ENCODE measurements at regions not wholly inside any gene's neighbourhood (a gene's known extent, or its start where the extent isn't known, plus 50 kb on each side); places are given as distances from the start of the nearest gene placed in this dataset.
"Not testable (repeated sequence)": the region's sequence is repeated elsewhere in the genome, so short reads cannot be mapped to it uniquely, and the experiment has no call there.

GRCh38 chr21:38626306-38626705 is 128.0 kb upstream of the ERG start:
- Histone ChIP-seq H3K4me1 (ENCODE audit: control insufficient read depth, insufficient read depth, low read length) (no peaks in the 10 kb centered on the region), H3K4me3 (ENCODE audit: insufficient read depth, low read depth, low read length) (no peak overlapping the region), H3K27ac (ENCODE audit: insufficient read depth, low read depth, low read length, poor library complexity, severe bottlenecking) (no peak overlapping the region), H3K36me3 (ENCODE audit: control insufficient read depth, insufficient read depth, low read length) (no peaks in the 10 kb centered on the region), H3K9me3 (ENCODE audit: control insufficient read depth, low read length) (no peaks in the 10 kb centered on the region), H3K27me3 (ENCODE audit: control insufficient read depth, insufficient read depth, low read length, poor library complexity, severe bottlenecking) (no peaks in the 10 kb centered on the region)
- WGBS, 2 experiments: 86 to 95% methylated on average over 2 to 3 of the region's 3 CpGs

GRCh38 chr21:38628349-38628748 is 130.1 kb upstream of the ERG start:
- Histone ChIP-seq H3K9me3 (ENCODE audit: control insufficient read depth, low read length) (no peaks in the 10 kb centered on the region), H3K27me3 (ENCODE audit: control insufficient read depth, insufficient read depth, low read length, poor library complexity, severe bottlenecking) (no peaks in the 10 kb centered on the region), H3K27ac (ENCODE audit: insufficient read depth, low read depth, low read length, poor library complexity, severe bottlenecking) (no peak overlapping the region), H3K4me1 (ENCODE audit: control insufficient read depth, insufficient read depth, low read length) (no peaks in the 10 kb centered on the region), H3K36me3 (ENCODE audit: control insufficient read depth, insufficient read depth, low read length) (no peaks in the 10 kb centered on the region), H3K4me3 (ENCODE audit: insufficient read depth, low read depth, low read length) (no peak overlapping the region)
- 79% methylated on average over 3 of the region's 3 CpGs for WGBS, 2 experiments

GRCh38 chr21:38631206-38631605 is 132.9 kb upstream of the ERG start:
- Histone ChIP-seq H3K4me1 (ENCODE audit: control insufficient read depth, insufficient read depth, low read length) (no peaks in the 10 kb centered on the region), H3K36me3 (ENCODE audit: control insufficient read depth, insufficient read depth, low read length) (no peaks in the 10 kb centered on the region), H3K27me3 (ENCODE audit: control insufficient read depth, insufficient read depth, low read length, poor library complexity, severe bottlenecking) (no peaks in the 10 kb centered on the region), H3K4me3 (ENCODE audit: insufficient read depth, low read depth, low read length) (no peak overlapping the region), H3K9me3 (ENCODE audit: control insufficient read depth, low read length) (no peaks in the 10 kb centered on the region), H3K27ac (ENCODE audit: insufficient read depth, low read depth, low read length, poor library complexity, severe bottlenecking) (no peak overlapping the region)
- 94 to 97% methylated on average over 6 of the region's 6 CpGs for WGBS, 2 experiments

- 91% methylated on average over 5 of the region's 5 CpGs for WGBS, 2 experiments
- H3K27ac ChIP-seq (ENCODE audit: insufficient read depth, low read depth, low read length, poor library complexity, severe bottlenecking): no peak overlapping the region
- H3K36me3 ChIP-seq (ENCODE audit: control insufficient read depth, insufficient read depth, low read length): no peaks in the 10 kb centered on the region
- no peaks in the 10 kb centered on the region for H3K9me3 ChIP-seq (ENCODE audit: control insufficient read depth, low read length)
- H3K4me1 ChIP-seq (ENCODE audit: control insufficient read depth, insufficient read depth, low read length): no peaks in the 10 kb centered on the region
- no peak overlapping the region for H3K4me3 ChIP-seq (ENCODE audit: insufficient read depth, low read depth, low read length)
- no peaks in the 10 kb centered on the region for H3K27me3 ChIP-seq (ENCODE audit: control insufficient read depth, insufficient read depth, low read length, poor library complexity, severe bottlenecking)
These were observed 133.4 kb upstream of the ERG start for GRCh38 chr21:38631676-38632075.

GRCh38 chr21:38637161-38637560 is 138.9 kb upstream of the ERG start:
- H3K4me3 ChIP-seq (ENCODE audit: insufficient read depth, low read depth, low read length): no peak overlapping the region
- no peaks in the 10 kb centered on the region for H3K36me3 ChIP-seq (ENCODE audit: control insufficient read depth, insufficient read depth, low read length)
- H3K27ac ChIP-seq (ENCODE audit: insufficient read depth, low read depth, low read length, poor library complexity, severe bottlenecking): no peak overlapping the region
- H3K9me3 ChIP-seq (ENCODE audit: control insufficient read depth, low read length): no peaks in the 10 kb centered on the region
- no peaks in the 10 kb centered on the region for H3K27me3 ChIP-seq (ENCODE audit: control insufficient read depth, insufficient read depth, low read length, poor library complexity, severe bottlenecking)
- H3K4me1 ChIP-seq (ENCODE audit: control insufficient read depth, insufficient read depth, low read length): no peaks in the 10 kb centered on the region
- WGBS, 2 experiments: 99 to 100% methylated on average over 3 of the region's 3 CpGs

- H3K4me3 ChIP-seq (ENCODE audit: insufficient read depth, low read depth, low read length): no peak overlapping the region
- H3K9me3 ChIP-seq (ENCODE audit: control insufficient read depth, low read length): no peaks in the 10 kb centered on the region
- H3K36me3 ChIP-seq (ENCODE audit: control insufficient read depth, insufficient read depth, low read length): no peaks in the 10 kb centered on the region
- H3K27ac ChIP-seq (ENCODE audit: insufficient read depth, low read depth, low read length, poor library complexity, severe bottlenecking): no peak overlapping the region
- no peaks in the 10 kb centered on the region for H3K4me1 ChIP-seq (ENCODE audit: control insufficient read depth, insufficient read depth, low read length)
- 84 to 86% methylated on average over 3 of the region's 4 CpGs for WGBS, 2 experiments
- no peaks in the 10 kb centered on the region for H3K27me3 ChIP-seq (ENCODE audit: control insufficient read depth, insufficient read depth, low read length, poor library complexity, severe bottlenecking)
These were observed 141.5 kb upstream of the ERG start for GRCh38 chr21:38639571-38640354.

- not testable (repeated sequence) for H3K4me1 ChIP-seq (ENCODE audit: control insufficient read depth, insufficient read depth, low read length); H3K4me3 ChIP-seq (ENCODE audit: insufficient read depth, low read depth, low read length); H3K27me3 ChIP-seq (ENCODE audit: control insufficient read depth, insufficient read depth, low read length, poor library complexity, severe bottlenecking); H3K36me3 ChIP-seq (ENCODE audit: control insufficient read depth, insufficient read depth, low read length); H3K9me3 ChIP-seq (ENCODE audit: control insufficient read depth, low read length); H3K27ac ChIP-seq (ENCODE audit: insufficient read depth, low read depth, low read length, poor library complexity, severe bottlenecking)
- 93 to 98% methylated on average over 5 of the region's 5 CpGs for WGBS, 2 experiments
These were observed 142.1 kb upstream of the ERG start for GRCh38 chr21:38640355-38640742.

GRCh38 chr21:38643404-38644023 is 145.2 kb upstream of the ERG start:
- Histone ChIP-seq H3K4me3 (ENCODE audit: insufficient read depth, low read depth, low read length) (no peak overlapping the region), H3K27ac (ENCODE audit: insufficient read depth, low read depth, low read length, poor library complexity, severe bottlenecking) (no peak overlapping the region), H3K36me3 (ENCODE audit: control insufficient read depth, insufficient read depth, low read length) (no peaks in the 10 kb centered on the region), H3K9me3 (ENCODE audit: control insufficient read depth, low read length) (no peaks in the 10 kb centered on the region), H3K27me3 (ENCODE audit: control insufficient read depth, insufficient read depth, low read length, poor library complexity, severe bottlenecking) (no peaks in the 10 kb centered on the region), H3K4me1 (ENCODE audit: control insufficient read depth, insufficient read depth, low read length) (no peaks in the 10 kb centered on the region)
- 80% methylated on average over 7 of the region's 7 CpGs for WGBS, 2 experiments

- WGBS, 2 experiments: 92 to 98% methylated on average over 3 of the region's 3 CpGs
- H3K9me3 ChIP-seq (ENCODE audit: control insufficient read depth, low read length): no peaks in the 10 kb centered on the region
- no peak overlapping the region for H3K4me3 ChIP-seq (ENCODE audit: insufficient read depth, low read depth, low read length)
- no peaks in the 10 kb centered on the region for H3K27me3 ChIP-seq (ENCODE audit: control insufficient read depth, insufficient read depth, low read length, poor library complexity, severe bottlenecking)
- no peak overlapping the region for H3K27ac ChIP-seq (ENCODE audit: insufficient read depth, low read depth, low read length, poor library complexity, severe bottlenecking)
- H3K4me1 ChIP-seq (ENCODE audit: control insufficient read depth, insufficient read depth, low read length): no peaks in the 10 kb centered on the region
- H3K36me3 ChIP-seq (ENCODE audit: control insufficient read depth, insufficient read depth, low read length): no peaks in the 10 kb centered on the region
These were observed 147.0 kb upstream of the ERG start for GRCh38 chr21:38645282-38645681.

- no peaks in the 10 kb centered on the region for H3K9me3 ChIP-seq (ENCODE audit: control insufficient read depth, low read length)
- no peaks in the 10 kb centered on the region for H3K4me1 ChIP-seq (ENCODE audit: control insufficient read depth, insufficient read depth, low read length)
- no peaks in the 10 kb centered on the region for H3K27me3 ChIP-seq (ENCODE audit: control insufficient read depth, insufficient read depth, low read length, poor library complexity, severe bottlenecking)
- no peak overlapping the region for H3K27ac ChIP-seq (ENCODE audit: insufficient read depth, low read depth, low read length, poor library complexity, severe bottlenecking)
- H3K36me3 ChIP-seq (ENCODE audit: control insufficient read depth, insufficient read depth, low read length): no peaks in the 10 kb centered on the region
- 89 to 95% methylated on average over 4 of the region's 5 CpGs for WGBS, 2 experiments
- no peak overlapping the region for H3K4me3 ChIP-seq (ENCODE audit: insufficient read depth, low read depth, low read length)
These were observed 148.0 kb upstream of the ERG start for GRCh38 chr21:38646213-38646837.

All from ectodermal cell (in vitro differentiated cells).